ENCODE measurements at regions not wholly inside any gene's neighbourhood (a gene's known extent, or its start where the extent isn't known, plus 50 kb on each side); places are given as distances from the start of the nearest gene placed in this dataset.
"Not testable (repeated sequence)": the region's sequence is repeated elsewhere in the genome, so short reads cannot be mapped to it uniquely, and the experiment has no call there.

DNA sequence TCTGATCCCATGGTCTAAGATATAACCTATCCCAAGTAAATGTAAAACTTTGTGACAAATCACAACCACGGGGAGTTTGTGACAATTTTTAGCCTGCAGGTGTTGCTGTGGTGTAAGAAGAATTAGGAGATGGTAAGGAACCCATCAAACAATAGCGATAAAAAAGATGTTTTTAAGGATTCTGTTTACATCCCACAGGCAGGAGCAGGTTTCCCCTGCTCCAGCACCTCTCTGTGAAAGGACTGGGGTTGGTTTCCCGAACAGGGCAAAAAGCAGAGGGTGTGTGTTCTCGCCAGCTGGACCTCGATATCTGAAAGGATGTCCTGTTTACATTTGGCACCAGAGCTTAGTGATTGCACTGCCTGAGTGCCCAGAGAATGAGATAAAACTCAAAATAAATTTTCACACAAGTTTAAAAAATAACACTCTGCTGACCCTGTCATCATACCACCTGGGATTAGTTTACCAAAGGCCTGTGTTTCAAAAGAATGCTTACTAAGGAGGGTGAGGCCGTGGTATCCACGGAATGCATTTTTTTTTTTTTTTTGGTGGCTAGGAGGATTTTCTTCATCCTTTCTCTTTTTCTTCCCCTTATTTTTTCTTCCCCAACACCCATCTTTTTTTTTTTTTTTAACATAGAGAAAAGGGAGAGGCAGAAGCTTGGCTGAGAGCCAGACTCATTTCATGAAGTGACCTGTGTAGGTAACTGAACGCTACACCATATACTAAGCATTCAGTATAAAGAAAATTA, 151.8 kb upstream of the DPH6 start:
- no peak for FAIRE-seq

DNA sequence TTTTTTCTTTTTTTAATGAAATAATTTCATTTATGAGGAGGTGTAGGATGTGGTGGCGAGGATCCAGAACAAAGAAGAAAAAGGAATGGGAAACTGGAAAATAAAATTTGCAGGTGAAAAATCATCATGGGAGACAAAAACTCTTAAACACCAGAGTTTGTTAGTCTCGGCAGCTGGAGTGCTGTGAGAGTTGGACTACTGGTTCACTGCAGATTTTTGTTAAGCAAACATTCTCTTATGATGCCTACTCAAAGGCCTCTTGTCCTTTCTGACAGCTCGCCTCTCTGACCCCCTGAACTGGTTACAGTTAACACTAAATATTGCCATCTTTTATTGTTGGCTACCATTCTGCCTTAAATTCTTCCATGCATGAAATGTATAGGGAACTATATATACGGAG, 152.4 kb upstream of the DPH6 start:
- no peak for FAIRE-seq

DNA sequence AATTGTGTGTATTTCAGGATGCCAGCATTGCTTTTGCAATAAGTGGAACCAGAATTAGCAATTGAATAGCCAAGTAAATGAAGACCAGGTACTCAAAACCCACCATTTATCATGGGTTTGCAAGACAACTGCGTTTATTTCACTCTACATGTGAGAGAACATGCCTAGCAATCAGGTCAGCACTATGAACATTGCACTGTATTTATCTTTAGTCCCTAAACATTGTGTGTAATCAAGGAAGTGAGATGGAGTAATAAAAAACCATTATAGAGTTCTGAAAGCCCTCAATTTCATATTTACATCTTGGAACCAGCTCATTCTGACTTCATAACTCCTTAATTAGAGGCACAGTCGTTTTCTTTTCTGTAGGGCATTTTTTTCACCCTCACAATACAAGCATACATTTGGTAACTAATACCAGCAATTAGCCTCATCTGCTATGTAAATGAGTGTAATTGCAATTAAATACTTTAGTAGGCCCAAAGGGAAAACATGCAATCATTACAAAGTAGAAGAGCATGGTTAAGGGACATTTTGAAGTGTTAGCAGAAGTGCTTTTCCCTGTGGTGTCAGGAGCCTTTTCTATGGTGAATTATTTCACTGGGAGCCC, 153.1 kb upstream of the DPH6 start:
- no peak for FAIRE-seq

DNA sequence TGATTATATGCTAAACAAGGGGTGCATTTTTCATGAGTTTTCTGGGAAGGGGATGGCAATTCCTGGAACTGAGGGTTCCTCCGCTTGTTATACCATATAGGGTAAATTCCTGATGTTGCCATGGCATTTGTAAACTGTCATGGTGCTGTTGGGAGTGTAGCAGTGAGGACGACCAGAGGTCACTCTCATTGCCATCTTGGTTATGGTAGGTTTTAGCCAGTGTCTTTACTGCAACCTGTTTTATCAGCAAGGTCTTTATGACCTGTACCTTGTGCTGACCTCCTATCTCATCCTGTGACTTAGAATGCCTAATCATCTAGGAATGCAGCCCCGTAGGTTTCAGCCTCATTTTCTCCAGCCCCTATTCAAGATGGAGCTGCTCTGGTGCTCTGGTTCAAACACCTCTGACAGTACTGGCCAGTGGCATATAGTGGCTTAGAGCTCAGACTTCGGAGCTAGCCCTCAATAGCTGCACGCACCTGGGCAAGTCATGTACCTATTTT, 154.2 kb upstream of the DPH6 start:
- FAIRE-seq: not testable (repeated sequence)

DNA sequence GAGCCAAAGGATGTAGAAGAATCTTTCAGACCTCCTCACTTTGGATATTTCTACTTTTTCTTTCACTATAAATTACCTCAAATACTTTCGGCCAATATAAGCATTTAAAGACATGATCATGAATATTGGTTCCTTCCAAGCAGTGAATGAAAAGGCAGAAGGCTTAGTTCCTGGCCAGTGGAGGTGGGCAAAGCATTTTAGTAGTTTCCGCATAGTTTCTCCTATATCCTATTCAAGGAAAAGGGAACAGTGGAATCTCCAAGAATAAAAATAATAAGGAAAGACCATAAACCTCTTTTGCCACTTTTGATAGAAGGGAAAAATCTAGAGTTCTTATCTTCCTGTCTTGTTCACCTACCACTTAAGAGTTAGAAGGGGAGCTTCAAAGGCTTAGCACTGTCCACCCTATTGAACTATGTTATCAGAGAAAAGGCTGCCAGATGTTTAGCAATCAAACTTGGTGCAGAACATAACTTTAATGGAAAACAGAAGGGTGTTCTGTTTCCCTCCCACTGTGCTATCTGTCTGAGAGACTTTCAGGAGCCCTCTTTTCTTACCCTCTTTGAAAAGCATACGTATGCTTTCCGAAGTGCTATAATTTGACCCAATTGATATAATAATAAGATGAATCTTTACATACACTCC, 155.6 kb upstream of the DPH6 start:
- FAIRE-seq: no peak

DNA sequence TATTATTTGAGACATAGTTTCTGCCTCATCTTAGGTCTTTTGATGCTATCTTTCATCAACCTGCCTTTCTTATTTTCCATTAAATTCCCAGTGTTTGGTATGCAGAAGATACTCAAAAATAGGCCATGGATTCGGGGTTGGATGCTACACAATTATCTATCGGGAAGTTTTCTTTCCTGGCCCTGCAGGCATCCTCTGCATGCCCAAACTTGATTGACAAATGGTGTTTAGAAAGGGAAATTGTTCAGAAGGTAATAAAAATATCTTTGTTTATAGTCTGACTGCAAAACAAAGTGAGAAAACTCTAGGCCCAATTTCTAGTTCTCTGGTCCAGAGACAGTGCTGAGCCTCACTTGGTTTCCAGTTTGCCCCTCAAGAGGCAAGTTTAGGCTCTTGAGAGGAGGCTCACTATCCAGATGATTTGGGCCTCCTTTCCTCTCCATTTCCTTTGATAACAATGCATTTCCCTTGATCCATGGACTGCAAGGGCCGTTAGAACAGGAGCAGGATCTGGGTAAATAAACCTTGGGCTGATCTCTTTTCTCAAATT, 157.1 kb upstream of the DPH6 start:
- no peak for FAIRE-seq

DNA sequence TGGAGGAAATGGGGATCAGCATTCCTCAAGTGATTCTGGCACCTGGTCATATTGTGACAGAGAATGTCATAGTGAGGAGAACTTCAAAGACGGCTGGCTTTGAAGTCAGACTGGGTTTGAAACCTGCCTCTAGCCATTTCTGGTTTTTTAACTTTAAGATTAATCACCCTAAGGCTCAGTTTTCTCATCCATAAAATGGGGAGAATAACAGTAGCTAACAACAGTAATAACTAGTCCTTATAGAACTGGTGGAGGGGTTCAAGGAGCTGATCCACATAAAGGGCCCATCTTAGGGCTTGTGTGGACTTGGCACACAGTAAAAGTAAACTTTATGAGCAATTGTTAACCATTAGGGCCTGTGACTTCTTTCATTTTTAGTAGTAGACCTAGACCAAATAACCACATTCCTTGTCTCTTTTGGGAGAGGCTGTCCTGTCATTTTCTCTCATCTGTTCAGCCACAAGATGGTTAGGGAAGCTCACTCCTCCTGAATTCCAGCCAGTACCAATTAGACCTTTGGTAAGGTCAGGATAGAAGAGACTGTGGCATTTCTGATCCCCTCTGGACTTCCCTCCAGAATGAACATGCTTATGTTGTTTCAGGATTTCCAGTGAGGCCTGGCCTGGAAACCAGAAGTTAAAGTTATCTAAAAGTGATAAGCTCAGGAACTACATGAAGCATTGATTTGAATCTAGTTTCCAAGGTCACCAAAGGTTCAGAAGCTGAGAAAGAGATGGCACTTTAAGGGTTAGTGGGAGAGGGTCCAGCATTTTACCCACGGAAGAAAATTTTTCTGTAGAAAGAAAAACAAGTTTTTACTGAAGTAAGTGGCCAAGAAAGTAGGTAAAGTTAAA, 159.3 kb upstream of the DPH6 start:
- FAIRE-seq: no peak

DNA sequence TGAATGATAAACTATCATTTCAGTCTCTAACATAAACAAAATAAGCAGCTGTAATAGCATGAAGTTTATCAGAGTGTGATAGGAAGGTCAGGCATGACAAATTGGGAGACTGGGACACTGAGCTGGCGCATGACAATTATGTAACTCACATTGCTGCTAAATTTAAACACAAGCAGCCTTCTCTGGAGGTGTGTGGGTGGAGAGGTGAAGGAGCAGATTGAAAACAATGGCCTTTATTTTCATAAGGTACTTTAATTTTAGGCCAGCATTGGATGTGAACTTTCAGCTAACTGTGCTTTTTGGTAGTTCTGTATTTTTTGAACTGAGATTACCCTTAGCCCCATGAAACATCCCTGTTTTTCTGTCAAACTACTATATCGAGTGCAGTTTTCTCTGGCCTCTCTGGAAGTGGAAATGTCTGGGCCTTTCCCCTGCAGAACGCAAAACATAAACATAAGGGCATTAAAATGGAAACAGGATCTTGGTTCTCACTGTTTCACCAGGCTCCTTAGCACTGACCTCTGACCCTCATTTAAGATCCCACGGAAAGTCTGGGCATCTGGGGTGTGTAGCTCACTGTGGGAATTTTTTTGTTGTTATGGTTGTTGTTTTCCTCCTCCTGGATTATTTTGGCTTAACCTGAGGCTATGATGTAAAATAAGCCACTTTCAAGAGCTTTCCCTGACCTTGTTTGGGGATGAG, 160.1 kb upstream of the DPH6 start:
- no peak for FAIRE-seq

DNA sequence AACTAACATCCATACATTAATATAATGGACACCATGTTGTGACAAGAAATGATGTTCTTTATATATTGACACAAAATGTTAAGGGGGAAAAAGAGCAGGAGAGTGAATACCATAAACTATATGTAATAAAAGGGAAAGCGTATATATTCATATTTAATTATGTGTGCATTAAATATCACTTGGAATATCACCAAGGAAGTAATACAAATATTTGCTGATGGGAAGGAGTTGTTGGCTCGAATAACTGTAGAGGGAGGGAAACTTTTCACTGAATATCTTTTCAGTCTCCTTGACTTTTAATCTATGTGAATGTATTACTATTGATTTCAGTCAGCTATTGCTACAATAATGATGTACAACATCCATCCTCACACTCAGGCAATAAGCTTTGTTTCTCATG, 167.0 kb upstream of the DPH6 start:
- no peak for FAIRE-seq

DNA sequence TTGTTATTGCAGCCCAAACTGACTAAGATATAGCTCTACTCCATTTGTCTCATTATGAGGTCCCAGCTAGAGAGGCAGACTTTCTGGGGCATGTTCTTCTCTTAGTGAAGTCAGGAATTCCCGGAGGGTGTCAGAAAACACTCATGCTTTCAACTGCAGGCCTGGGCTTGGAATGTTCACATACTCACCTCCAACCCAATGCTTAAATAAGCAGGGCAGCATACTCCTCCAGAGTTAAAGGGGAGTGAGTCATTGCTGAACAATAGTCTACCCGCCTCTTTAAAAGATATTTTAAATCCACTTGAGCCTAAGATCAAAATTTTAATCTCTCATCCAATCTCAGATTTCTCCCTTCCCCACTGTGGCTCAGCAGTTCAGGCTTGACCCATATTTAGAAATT, 167.8 kb upstream of the DPH6 start:
- FAIRE-seq: no peak

DNA sequence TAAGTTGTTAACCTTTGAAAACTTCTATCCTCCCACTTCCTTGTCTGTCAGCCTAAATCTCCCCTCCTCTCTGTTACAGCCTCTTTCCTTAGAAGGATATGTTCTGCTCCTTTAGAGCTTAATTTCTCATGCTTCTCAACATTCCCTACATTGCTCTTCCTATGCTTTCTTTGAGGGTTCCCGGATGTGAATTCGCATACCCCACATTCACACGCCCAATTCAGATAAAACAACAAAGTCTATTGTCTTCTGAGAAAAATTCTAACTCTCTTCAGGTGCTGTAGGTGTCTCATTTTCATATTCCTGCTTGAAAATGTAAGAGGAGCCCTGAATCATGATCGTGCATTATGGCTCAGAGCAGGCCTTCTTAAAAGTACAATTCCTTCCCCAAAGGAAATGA, 171.8 kb upstream of the DPH6 start:
- no peak for FAIRE-seq

DNA sequence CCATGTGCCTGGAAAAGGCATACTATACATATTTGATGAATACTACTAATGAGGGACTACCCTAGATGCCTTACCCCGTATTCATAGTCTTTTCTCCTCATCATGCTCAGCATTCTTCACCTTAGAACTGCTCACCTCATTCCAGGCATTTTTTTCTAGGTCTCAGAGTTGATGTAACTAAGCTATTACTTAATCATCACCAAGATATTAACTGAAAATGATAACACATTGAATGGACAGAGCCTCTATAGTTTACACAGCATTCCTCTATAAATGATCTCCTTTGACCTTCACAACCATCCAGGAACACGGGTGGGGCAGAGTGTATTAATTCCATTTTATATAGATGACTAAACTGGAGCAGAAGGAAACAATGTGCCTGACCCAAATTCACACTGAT, 174.1 kb upstream of the DPH6 start:
- no peak for FAIRE-seq

DNA sequence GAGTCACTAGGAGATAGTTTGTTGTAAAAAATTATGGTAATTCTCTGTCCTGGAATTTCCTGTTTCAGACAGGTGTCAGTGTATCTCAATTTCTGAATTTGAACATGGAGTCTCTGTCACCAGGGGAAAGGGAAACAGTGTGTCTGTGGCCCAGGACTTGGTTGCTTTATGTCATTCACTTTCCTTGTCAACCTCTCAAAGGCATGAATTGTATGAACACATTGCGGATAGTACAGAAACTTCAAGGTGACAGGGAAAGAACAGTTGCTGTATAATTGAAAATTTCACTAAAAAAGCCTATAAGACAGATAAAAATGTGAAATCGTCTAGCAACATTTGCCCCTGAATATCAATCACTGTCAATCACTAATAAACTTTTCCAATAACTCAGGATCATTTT, 175.0 kb upstream of the DPH6 start:
- FAIRE-seq: no peak

DNA sequence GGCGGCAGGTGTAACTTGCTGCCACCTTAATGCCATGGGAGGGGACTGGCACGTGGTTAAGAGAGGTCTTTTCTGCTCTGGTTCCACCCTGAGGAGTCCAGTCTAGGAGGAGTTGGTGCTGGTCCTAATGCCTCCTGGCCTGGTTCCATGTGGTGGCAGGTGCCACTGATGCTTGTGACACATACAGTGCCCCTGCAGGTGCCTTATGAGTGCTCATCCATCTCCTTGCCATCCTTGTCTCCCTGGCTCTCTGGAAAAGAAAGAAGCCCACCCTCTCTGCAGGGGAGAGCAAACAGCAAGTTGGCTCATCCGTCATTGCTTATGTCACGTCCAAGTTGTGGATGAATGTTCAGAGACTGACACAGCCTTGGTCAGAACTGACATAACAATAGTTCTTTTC, 175.8 kb upstream of the DPH6 start:
- FAIRE-seq: no peak

DNA sequence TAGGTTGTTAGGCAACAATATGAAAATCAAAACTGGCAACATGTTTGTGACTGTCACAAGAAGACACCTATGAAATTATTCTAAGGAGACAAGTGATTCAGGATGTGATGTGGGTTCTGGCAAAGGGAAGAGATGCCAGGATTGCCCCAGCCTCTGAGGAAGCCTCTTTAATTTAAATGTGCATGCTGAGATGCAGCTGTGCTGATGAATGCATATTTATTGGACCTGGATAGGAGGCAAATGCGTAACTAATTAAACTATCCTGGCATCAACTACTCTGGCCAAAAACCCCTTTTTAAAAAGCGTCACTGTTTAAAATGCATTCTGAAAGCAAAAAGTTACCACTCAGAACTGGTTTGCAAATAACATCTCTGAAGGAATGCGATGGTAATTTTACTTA, 176.5 kb upstream of the DPH6 start:
- FAIRE-seq: no peak

DNA sequence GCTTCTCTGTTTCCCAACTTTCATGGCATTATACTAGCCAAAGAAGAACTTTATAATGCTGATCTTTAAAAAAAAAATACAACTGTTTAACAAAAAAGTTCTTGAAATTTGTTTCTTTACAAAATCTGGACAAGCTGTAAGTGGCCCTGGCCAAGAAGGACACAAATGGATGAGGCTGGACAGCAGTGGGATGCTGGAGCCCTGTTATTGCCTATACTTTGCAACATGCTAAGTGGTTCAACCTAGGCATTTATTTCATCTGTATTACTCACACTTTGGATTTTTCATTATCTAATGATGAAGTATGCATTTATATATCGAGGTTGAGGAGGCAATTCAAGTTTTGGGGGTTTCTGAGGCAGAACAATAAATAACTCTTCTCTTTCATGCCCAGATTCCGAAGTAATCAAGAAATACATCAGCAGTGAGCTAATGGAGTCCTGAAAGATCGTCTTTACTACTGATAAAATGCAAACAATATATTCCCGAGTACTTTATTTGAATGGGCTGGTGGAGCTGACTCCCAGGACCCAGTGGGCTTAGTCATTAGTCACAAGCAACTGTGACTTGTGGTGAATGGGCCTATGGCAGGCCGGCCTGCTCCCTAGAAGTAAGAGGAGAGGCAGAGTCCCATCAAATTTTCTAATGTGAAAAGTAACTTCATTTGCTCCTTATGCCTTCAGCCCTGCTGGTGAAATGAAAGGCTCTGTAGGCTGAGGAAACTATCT, 177.3 kb upstream of the DPH6 start:
- no peak for FAIRE-seq

DNA sequence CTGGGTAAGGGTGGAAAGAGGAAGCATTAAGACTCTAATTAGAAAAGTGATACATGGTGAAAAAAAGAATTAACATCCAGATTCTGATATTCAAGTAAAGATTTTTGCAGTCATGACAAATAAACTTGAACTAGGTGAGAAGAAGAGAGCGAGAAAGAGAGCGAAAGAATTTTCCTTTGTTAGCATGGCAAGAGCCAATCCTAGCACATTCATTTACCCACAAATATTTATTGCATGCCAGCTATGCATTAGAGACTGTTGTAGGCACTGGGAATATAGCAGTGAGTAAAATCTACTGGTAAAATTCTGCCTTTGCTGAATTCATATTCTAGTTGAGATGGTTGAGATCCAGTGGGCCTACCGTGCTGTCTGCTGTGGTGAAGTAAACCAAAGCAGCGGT, 177.9 kb upstream of the DPH6 start:
- no peak for FAIRE-seq

DNA sequence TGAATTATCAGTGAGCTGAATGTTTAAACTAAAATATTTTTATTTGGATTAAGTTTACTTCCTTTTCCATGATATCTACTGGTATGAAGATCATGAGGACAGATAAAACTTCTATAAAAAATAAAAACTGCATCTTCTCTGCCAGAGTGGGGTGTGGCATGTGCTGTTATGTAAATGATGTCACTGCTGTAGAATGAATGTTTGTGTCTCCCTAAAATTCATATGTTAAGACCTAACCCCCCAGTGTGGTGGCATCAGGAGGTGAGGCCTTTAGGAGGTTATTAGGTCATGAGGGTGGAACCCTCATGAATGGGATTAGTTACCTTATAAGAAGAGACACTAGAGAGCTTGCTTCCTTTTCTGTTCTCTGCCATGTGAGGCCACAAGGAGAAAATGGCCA, 178.7 kb upstream of the DPH6 start:
- FAIRE-seq: no peak

DNA sequence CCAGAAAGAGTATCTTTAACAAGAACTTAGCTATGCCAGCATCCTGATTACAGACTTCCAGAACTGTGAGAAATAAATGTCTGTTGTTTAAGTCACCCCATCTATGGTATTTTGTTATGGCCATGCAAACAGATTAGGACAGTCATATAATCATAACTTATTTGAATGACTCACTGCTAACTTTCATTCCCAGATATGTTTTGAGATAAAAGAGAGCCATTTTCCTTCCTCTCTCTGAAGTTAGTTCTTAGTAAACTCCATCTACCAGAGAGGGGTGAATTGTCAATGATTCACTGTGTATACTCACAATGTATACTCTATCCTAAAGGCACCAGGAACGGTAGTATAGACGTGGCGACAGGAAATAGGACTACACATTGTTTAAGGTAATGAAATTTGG, 179.4 kb upstream of the DPH6 start:
- no peak for FAIRE-seq

DNA sequence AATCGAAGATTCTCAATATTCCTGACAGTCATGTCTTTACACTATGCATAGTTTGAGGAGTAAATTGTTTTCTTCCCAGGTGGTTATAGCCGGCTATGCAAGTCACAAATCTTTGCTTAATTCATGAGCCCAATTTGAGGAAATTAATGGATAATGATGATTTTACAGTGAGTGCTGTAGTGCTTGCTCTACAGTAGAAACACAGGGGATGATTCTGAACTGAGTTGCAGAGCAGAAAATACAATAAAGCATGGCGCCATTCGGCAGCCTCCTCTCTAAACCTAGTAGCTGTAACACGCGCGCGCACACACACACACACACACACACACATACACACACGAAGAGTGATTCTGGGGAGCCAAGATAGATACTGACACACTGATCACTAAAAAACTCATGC, 181.7 kb upstream of the DPH6 start:
- no peak for FAIRE-seq

DNA sequence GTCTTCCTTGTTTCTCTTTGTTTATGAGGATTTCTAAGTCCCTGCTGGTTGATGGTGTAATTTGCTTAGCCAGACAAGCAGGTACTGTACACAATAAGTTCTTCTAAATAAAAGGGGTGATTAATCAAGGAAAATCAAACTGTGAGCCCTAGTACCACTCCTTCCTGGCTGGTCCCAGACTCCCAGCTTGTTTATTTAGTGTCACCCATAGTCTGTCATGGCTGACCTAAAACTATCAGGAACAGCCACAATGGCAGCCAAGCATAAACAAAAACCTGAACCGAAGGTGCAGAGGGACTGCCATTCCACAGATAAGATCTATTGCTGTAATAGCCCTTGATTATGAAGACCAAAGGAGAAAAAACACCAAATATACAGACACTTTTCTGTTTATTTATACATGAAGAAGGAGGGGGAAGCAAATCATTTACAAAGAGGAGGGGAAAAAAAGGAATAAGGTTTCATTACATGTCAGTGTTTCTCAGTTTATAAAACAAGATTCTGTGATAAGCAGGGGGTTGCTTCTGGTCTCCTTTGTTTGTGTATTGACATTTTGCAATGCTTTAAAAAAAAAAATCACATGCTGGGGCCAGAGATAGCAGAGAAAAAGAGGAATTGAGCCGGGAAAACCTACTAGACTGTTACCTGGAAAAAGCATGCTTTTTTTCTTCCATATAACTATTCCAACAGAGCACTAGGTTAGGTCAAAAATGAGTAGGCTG, 182.4 kb upstream of the DPH6 start:
- no peak for FAIRE-seq

Measured in A204.1 (cell line).